ENCODE measurements at regions not wholly inside any gene's neighbourhood (a gene's known extent, or its start where the extent isn't known, plus 50 kb on each side); places are given as distances from the start of the nearest gene placed in this dataset.

DNA sequence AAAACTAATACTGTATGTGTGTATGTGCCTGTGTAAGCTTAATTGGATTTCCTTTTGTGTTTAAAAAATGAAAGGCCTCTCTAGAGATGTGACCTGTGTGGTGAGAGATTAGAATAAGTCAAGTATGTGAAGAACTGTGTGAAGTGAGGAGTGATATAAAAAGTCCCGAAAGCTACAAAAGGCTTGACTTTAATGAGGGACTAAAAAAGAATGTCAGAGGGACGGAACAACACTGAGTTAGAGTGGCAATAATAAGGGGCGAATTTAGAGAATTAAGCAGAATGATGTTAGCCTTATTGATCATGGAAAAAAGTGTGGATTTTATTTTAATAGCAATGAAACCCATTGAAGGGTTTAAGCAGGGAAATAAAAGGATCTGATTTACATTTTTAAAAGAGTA is 1281.2 kb upstream of the ADGRB3 start:
- Mint-ChIP-seq H3K4me1 (ENCODE audit: low read depth) (no peaks in the 10 kb centered on the region), H3K27me3 (ENCODE audit: low read depth) (no peaks in the 10 kb centered on the region), H3K9me3 (ENCODE audit: low read depth) (no peaks in the 10 kb centered on the region), H3K4me3 (ENCODE audit: unreplicated experiment) (no peak overlapping the region), H3K27ac (ENCODE audit: unreplicated experiment) (no peak overlapping the region), H3K36me3 (ENCODE audit: low read depth) (no peaks in the 10 kb centered on the region)
- no peak for DNase-seq (ENCODE audit: low spot score)
- TF ChIP-seq, protein P1, sequence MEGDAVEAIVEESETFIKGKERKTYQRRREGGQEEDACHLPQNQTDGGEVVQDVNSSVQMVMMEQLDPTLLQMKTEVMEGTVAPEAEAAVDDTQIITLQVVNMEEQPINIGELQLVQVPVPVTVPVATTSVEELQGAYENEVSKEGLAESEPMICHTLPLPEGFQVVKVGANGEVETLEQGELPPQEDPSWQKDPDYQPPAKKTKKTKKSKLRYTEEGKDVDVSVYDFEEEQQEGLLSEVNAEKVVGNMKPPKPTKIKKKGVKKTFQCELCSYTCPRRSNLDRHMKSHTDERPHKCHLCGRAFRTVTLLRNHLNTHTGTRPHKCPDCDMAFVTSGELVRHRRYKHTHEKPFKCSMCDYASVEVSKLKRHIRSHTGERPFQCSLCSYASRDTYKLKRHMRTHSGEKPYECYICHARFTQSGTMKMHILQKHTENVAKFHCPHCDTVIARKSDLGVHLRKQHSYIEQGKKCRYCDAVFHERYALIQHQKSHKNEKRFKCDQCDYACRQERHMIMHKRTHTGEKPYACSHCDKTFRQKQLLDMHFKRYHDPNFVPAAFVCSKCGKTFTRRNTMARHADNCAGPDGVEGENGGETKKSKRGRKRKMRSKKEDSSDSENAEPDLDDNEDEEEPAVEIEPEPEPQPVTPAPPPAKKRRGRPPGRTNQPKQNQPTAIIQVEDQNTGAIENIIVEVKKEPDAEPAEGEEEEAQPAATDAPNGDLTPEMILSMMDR (IDR thresholded peaks at IDR 0.05): no peak

DNA sequence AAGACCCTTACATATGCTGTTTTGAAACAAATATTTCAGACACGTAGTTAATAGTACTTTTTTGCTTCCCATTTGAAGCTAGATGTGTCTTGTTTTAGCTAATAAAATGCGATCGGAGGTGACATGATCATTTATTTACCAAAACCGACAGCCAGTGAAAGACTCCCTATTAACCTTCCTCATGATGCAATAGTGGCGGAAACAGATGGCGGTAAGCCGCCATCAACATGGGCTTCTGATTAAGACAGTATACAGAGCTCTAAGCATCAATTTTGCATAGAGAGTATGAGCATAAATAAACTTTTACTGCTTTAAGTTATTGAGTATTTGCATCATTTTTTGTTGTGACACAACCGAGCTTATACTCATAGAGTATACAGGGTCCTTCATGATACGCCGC is 1282.4 kb upstream of the ADGRB3 start:
- Mint-ChIP-seq H3K27ac (ENCODE audit: unreplicated experiment) (no peak overlapping the region), H3K4me1 (ENCODE audit: low read depth) (no peaks in the 10 kb centered on the region), H3K27me3 (ENCODE audit: low read depth) (no peaks in the 10 kb centered on the region), H3K36me3 (ENCODE audit: low read depth) (no peaks in the 10 kb centered on the region), H3K4me3 (ENCODE audit: unreplicated experiment) (no peak overlapping the region), H3K9me3 (ENCODE audit: low read depth) (no peaks in the 10 kb centered on the region)
- TF ChIP-seq, protein P1 (IDR thresholded peaks at IDR 0.05): no peak
- no peak for DNase-seq (ENCODE audit: low spot score)

DNA sequence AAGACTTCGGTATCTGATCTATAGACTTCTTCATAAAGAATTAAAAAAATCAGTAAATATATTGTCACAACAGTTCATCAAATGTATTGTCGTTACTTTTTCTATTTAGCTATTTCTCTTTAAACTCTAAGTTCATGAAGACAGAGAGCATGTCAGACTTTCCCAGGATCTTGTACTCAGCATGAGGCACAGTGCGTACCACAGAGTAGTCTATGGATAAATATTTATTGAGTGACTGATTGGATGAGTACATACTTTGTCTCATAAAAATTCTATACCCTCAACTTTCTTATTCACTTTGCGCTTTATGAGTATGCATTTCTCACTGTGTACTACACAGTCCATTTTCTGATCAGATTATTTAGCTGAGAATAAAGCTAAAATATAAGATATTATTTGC is 1284.4 kb upstream of the ADGRB3 start:
- Mint-ChIP-seq H3K4me1 (ENCODE audit: low read depth) (no peaks in the 10 kb centered on the region), H3K27me3 (ENCODE audit: low read depth) (no peaks in the 10 kb centered on the region), H3K9me3 (ENCODE audit: low read depth) (peaks cover under 1% of the 10 kb centered on the region), H3K27ac (ENCODE audit: unreplicated experiment) (no peak overlapping the region), H3K4me3 (ENCODE audit: unreplicated experiment) (no peak overlapping the region), H3K36me3 (ENCODE audit: low read depth) (no peaks in the 10 kb centered on the region)
- TF ChIP-seq, protein P1 (IDR thresholded peaks at IDR 0.05): no peak
- no peak for DNase-seq (ENCODE audit: low spot score)

DNA sequence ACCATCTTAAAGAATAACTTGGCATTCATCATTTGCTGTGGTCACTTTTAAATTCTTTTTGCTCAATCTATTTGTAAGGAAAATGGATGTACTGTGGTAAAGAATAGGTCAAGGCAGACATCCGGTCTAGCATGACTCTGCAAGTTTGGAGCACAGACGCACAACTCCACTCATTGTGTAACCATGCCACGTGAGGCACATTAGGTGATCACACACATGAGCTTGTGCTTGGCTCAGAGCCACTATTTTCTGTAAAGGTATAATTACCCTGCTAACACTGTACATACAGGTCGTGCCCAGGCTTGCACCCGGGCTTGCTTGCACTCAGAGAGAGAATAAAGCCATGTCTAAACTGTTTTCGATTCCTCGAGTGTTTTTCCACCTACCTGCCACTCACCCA is 1289.1 kb upstream of the ADGRB3 start:
- TF ChIP-seq, protein P1 (IDR thresholded peaks at IDR 0.05): no peak

DNA sequence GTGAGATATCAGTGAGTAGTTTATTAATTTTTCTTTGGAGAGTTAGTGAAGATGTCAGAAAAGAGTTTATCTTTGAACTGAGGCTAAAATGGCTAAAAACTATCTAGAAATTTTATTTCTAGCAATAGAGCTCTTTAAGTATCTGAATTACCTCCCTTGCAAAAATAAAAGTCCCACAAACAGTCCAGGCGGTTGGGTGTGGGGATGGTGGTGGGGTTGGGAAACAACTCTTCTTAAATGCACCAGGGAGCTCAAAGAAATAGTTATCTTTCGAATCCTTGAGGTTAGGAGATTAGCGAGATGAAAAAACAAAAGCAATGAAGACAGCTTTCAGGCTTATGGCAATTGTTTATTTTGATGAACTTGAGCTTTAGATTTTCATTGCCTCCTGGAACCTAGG is 1299.1 kb upstream of the ADGRB3 start:
- H3K4me1 Mint-ChIP-seq (ENCODE audit: low read depth): no peaks in the 10 kb centered on the region
- DNase-seq (ENCODE audit: low spot score): no peak
- TF ChIP-seq, protein P1 (IDR thresholded peaks at IDR 0.05): no peak
- no peaks in the 10 kb centered on the region for H3K36me3 Mint-ChIP-seq (ENCODE audit: low read depth)
- H3K4me3 Mint-ChIP-seq (ENCODE audit: unreplicated experiment): no peak overlapping the region
- peaks cover 12% of the 10 kb centered on the region for H3K9me3 Mint-ChIP-seq (ENCODE audit: low read depth)
- H3K27ac Mint-ChIP-seq (ENCODE audit: unreplicated experiment): no peak overlapping the region
- H3K27me3 Mint-ChIP-seq (ENCODE audit: low read depth): peaks cover 1% of the 10 kb centered on the region

More for the DNA sequence above, 1289.1 kb upstream of the ADGRB3 start:
- H3K4me3 Mint-ChIP-seq (ENCODE audit: unreplicated experiment): no peak overlapping the region
- H3K27me3 Mint-ChIP-seq (ENCODE audit: low read depth): peaks cover 2% of the 10 kb centered on the region
- H3K9me3 Mint-ChIP-seq (ENCODE audit: low read depth): peaks cover 3% of the 10 kb centered on the region
- H3K4me1 Mint-ChIP-seq (ENCODE audit: low read depth): no peaks in the 10 kb centered on the region
- H3K27ac Mint-ChIP-seq (ENCODE audit: unreplicated experiment): no peak overlapping the region
- DNase-seq (ENCODE audit: low spot score): no peak
- no peaks in the 10 kb centered on the region for H3K36me3 Mint-ChIP-seq (ENCODE audit: low read depth)
